DMS153 treated with DMSO at 0.1 percent for 48 hours (cell line): ENCODE measurements at regions not wholly inside any gene's neighbourhood (a gene's known extent, or its start where the extent isn't known, plus 50 kb on each side); places are given as distances from the start of the nearest gene placed in this dataset.
"Not testable (repeated sequence)": the region's sequence is repeated elsewhere in the genome, so short reads cannot be mapped to it uniquely, and the experiment has no call there.

Source experiments
- DNase-seq: peaks from one replicate; lab custom pipeline; 2025; ENCODE audit not compliant: unreplicated experiment; lab: John Stamatoyannopoulos, UW

- DNase-seq, result no peak
Observed at GRCh38 chr17:62156949-62157348, 91.9 kb upstream of the MED13 start.

- DNase-seq, result no peak
Observed at GRCh38 chr17:62154909-62155308, 89.8 kb upstream of the MED13 start.

- no peak for DNase-seq
Observed at GRCh38 chr17:62150471-62150870, 85.4 kb upstream of the MED13 start.

GRCh38 chr17:62149961-62150360 is 84.9 kb upstream of the MED13 start:
- DNase-seq, result no peak

GRCh38 chr17:62147284-62147683 is 82.2 kb upstream of the MED13 start:
- no peak for DNase-seq

- DNase-seq, result no peak
Observed at GRCh38 chr17:62140836-62141235, 75.8 kb upstream of the MED13 start.

- no peak for DNase-seq
Observed at GRCh38 chr17:62140376-62140775, 75.3 kb upstream of the MED13 start.

- not testable (repeated sequence) for DNase-seq
Observed at GRCh38 chr17:62139690-62140354, 74.7 kb upstream of the MED13 start.

GRCh38 chr17:62139141-62139540 is 74.1 kb upstream of the MED13 start:
- no peak for DNase-seq

- peak; percentile 49 for DNase-seq
Observed at GRCh38 chr17:62138676-62139121, 73.6 kb upstream of the MED13 start.

- not testable (repeated sequence) for DNase-seq
Observed at GRCh38 chr17:62137734-62138624, 72.9 kb upstream of the MED13 start.

GRCh38 chr17:62137013-62137733 is 72.1 kb upstream of the MED13 start:
- DNase-seq, result not testable (repeated sequence)

- no peak for DNase-seq
Observed at GRCh38 chr17:62135742-62136141, 70.7 kb upstream of the MED13 start.

GRCh38 chr17:62135096-62135495 is 70.0 kb upstream of the MED13 start:
- not testable (repeated sequence) for DNase-seq

- DNase-seq, result no peak
Observed at GRCh38 chr17:62134397-62134796, 69.3 kb upstream of the MED13 start.

- DNase-seq, result not testable (repeated sequence)
Observed at GRCh38 chr17:62131271-62131670, 66.2 kb upstream of the MED13 start.

- DNase-seq, result no peak
Observed at GRCh38 chr17:62130739-62131138, 65.7 kb upstream of the MED13 start.

GRCh38 chr17:62126292-62126691 is 61.2 kb upstream of the MED13 start:
- DNase-seq, result no peak

- no peak for DNase-seq
Observed at GRCh38 chr17:62125307-62125706, 60.2 kb upstream of the MED13 start.

- no peak for DNase-seq
Observed at GRCh38 chr17:62121025-62121730, 56.1 kb upstream of the MED13 start.

GRCh38 chr17:62119373-62119772 is 54.3 kb upstream of the MED13 start:
- DNase-seq, result no peak
